CD8-positive, alpha-beta memory T cell (primary cell): ENCODE measurements at regions not wholly inside any gene's neighbourhood (a gene's known extent, or its start where the extent isn't known, plus 50 kb on each side); places are given as distances from the start of the nearest gene placed in this dataset.
"Not testable (repeated sequence)": the region's sequence is repeated elsewhere in the genome, so short reads cannot be mapped to it uniquely, and the experiment has no call there.

Experiments
- CTCF ChIA-PET: fragments of 350-600 bp; sonication (Branson Sonifier 250); formaldehyde crosslinking; loops from one replicate; lab custom pipeline; 2021; ENCODE audit warnings: antibody characterized with exemption; lab: Charles Lee
- POLR2A ChIA-PET: fragments of 350-600 bp; sonication (Branson Sonifier 250); formaldehyde crosslinking; loops from one replicate; lab custom pipeline; 2021; ENCODE audit warnings: antibody characterized with exemption; lab: Charles Lee
- DNase-seq, 5 donors: peaks; one replicate each; pipeline versions ENCODE4 v3.0.0 to v3.0.0-alpha.2; 2020 to 2022; ENCODE audit warnings: mixed read lengths in 1 of 5
- H3K27ac ChIP-seq: one replicate; pipeline ENCODE4 v1.7.0; 2013; ENCODE audit warnings: low read depth, mild to moderate bottlenecking, low read length, moderate library complexity
- H3K27me3 ChIP-seq: 2 replicates; pipeline ENCODE4 v1.7.0; 2013; ENCODE audit warnings: low read length, mild to moderate bottlenecking; ENCODE audit not compliant: insufficient read depth, poor library complexity, severe bottlenecking
- H3K36me3 ChIP-seq: 2 replicates; pipeline ENCODE4 v1.7.0; 2013; ENCODE audit warnings: mild to moderate bottlenecking, low read length, moderate library complexity; ENCODE audit not compliant: insufficient read depth
- H3K4me1 ChIP-seq: 2 replicates; pipeline ENCODE4 v1.7.0; 2013; ENCODE audit warnings: mild to moderate bottlenecking, low read length, moderate library complexity; ENCODE audit not compliant: insufficient read depth
- H3K4me3 ChIP-seq: 2 replicates; pipeline ENCODE4 v1.7.0; 2013; ENCODE audit warnings: mild to moderate bottlenecking, low read length
- H3K9me3 ChIP-seq: 2 replicates; pipeline ENCODE4 v1.7.0; 2013; ENCODE audit warnings: mild to moderate bottlenecking, low read length
- H3K27ac Mint-ChIP-seq, 8 donors: one replicate each; pipeline ENCODE4 v1.8.0; 2020 to 2021; ENCODE audit warnings: mixed read lengths in 8 of 8, mild to moderate bottlenecking in 6 of 8, inconsistent platforms in 3 of 8, moderate library complexity in 3 of 8
- H3K27me3 Mint-ChIP-seq, 2 donors: one replicate each; pipeline ENCODE4 v1.8.0; 2020 to 2021; ENCODE audit warnings: mixed read lengths in 2 of 2, mild to moderate bottlenecking in 1 of 2, moderate library complexity in 1 of 2
- H3K36me3 Mint-ChIP-seq, 3 donors: one replicate each; pipeline ENCODE4 v1.8.0; 2020 to 2021; ENCODE audit warnings: mixed read lengths in 3 of 3, inconsistent platforms in 1 of 3, mild to moderate bottlenecking in 1 of 3
- H3K4me1 Mint-ChIP-seq, 3 donors: one replicate each; pipeline ENCODE4 v1.8.0; 2020 to 2021; ENCODE audit warnings: mixed read lengths in 3 of 3, inconsistent platforms in 1 of 3, mild to moderate bottlenecking in 1 of 3
- H3K4me3 Mint-ChIP-seq, 7 donors: one replicate each; pipeline ENCODE4 v1.8.0; 2020 to 2021; ENCODE audit warnings: mixed read lengths in 7 of 7, mild to moderate bottlenecking in 6 of 7, moderate library complexity in 4 of 7, inconsistent platforms in 2 of 7
- H3K9me3 Mint-ChIP-seq, 5 donors: one replicate each; pipeline ENCODE4 v1.8.0; 2020 to 2022; ENCODE audit warnings: mixed read lengths in 5 of 5, mild to moderate bottlenecking in 3 of 5, moderate library complexity in 2 of 5, inconsistent platforms in 1 of 5

GRCh38 chr14:43003845-43004244 is 1397.2 kb downstream of the LRFN5 start:
- CTCF ChIA-PET: no interaction called here
- Histone ChIP-seq H3K27ac (no peak overlapping the region), H3K27me3 (no peaks in the 10 kb centered on the region), H3K4me1 (no peaks in the 10 kb centered on the region), H3K36me3 (no peaks in the 10 kb centered on the region), H3K9me3 (peaks cover 9% of the 10 kb centered on the region), H3K4me3 (no peak overlapping the region)
- POLR2A ChIA-PET: no interaction called here
- DNase-seq: no peak
- H3K9me3 Mint-ChIP-seq: peaks cover 21 to 44% (median 26%) of the 10 kb centered on the region in 5 donors
- no peaks in the 10 kb centered on the region for H3K27me3 Mint-ChIP-seq
- H3K4me1 Mint-ChIP-seq: no peaks in the 10 kb centered on the region
- no peaks in the 10 kb centered on the region for H3K36me3 Mint-ChIP-seq
- no peak overlapping the region for H3K27ac Mint-ChIP-seq
- no peak overlapping the region for H3K4me3 Mint-ChIP-seq

DNA sequence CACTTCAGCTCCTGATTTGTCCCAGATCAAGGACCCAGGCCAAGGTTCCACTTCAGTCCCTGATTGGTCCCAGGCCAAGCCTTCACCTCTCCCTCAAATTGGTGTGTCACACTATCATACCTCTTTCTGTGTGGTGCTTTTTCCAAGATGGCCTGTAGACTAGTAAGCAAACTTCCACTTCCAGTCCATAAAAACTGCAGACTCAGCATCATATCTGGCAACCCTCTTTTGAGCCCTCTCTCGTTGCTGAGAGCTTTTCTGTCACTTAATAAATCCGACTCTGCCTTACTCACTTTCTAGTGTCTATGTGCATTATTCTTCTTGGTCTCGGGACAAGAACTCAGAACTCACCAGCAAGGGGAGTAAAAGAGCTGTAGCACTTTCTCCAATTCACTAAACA is 1395.1 kb downstream of the LRFN5 start:
- no peaks in the 10 kb centered on the region for H3K27me3 Mint-ChIP-seq
- POLR2A ChIA-PET: no interaction called here
- H3K4me3 ChIP-seq: no peak overlapping the region

GRCh38 chr14:42994051-42994736 is 1387.5 kb downstream of the LRFN5 start:
- Mint-ChIP-seq H3K27me3 (no peaks in the 10 kb centered on the region), H3K27ac (no peak overlapping the region), H3K4me3 (no peak overlapping the region), H3K4me1 (no peaks in the 10 kb centered on the region), H3K9me3 (peaks cover 0 to 13% (median 3%) of the 10 kb centered on the region in 5 donors), H3K36me3 (no peaks in the 10 kb centered on the region)
- Histone ChIP-seq H3K36me3 (no peaks in the 10 kb centered on the region), H3K4me1 (no peaks in the 10 kb centered on the region), H3K9me3 (no peaks in the 10 kb centered on the region), H3K27me3 (no peaks in the 10 kb centered on the region), H3K27ac (no peak overlapping the region), H3K4me3 (no peak overlapping the region)
- ChIA-PET CTCF (no interaction called here), POLR2A (no interaction called here)
- DNase-seq: no peak

More for the DNA sequence above, 1395.1 kb downstream of the LRFN5 start:
- H3K4me3 Mint-ChIP-seq: no peak overlapping the region
- no peaks in the 10 kb centered on the region for H3K4me1 Mint-ChIP-seq
- peaks cover 15 to 39% (median 26%) of the 10 kb centered on the region in 5 donors for H3K9me3 Mint-ChIP-seq
- Histone ChIP-seq H3K4me1 (no peaks in the 10 kb centered on the region), H3K9me3 (peaks cover 9% of the 10 kb centered on the region), H3K27ac (no peak overlapping the region), H3K27me3 (no peaks in the 10 kb centered on the region), H3K36me3 (no peaks in the 10 kb centered on the region)
- no peak for DNase-seq
- CTCF ChIA-PET: no interaction called here
- H3K36me3 Mint-ChIP-seq: no peaks in the 10 kb centered on the region
- H3K27ac Mint-ChIP-seq: no peak overlapping the region

DNA sequence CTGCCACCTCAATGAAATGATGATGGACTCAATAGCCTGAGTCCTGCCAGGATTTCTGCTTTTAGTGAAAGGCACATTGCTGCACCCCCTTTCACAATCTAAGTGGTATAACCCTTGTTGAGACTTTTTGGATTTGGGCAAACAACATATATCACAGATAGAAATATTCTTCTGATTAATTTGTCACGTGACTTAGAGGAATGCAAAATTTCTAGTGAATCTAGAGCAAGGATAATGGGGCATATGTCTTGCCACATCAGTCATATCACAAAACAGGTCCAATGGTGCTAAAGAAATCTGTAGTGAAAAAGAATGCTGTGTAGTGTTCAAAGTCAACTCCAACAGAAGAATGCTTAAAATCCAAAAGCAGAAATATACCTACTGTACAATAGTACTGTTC is 1386.3 kb downstream of the LRFN5 start:
- Mint-ChIP-seq H3K27me3 (no peaks in the 10 kb centered on the region), H3K9me3 (peaks cover 3 to 22% (median 7%) of the 10 kb centered on the region in 5 donors), H3K36me3 (no peaks in the 10 kb centered on the region), H3K4me1 (no peaks in the 10 kb centered on the region), H3K27ac (no peak overlapping the region), H3K4me3 (no peak overlapping the region)
- POLR2A ChIA-PET: no interaction called here
- Histone ChIP-seq H3K9me3 (no peaks in the 10 kb centered on the region), H3K4me1 (no peaks in the 10 kb centered on the region), H3K27me3 (no peaks in the 10 kb centered on the region), H3K36me3 (no peaks in the 10 kb centered on the region), H3K4me3 (no peak overlapping the region), H3K27ac (no peak overlapping the region)
- CTCF ChIA-PET: no interaction called here
- no peak for DNase-seq

- no peaks in the 10 kb centered on the region for H3K4me1 Mint-ChIP-seq
- POLR2A ChIA-PET: no interaction called here
- no peak overlapping the region for H3K4me3 Mint-ChIP-seq
- H3K27ac ChIP-seq: no peak overlapping the region
- H3K36me3 Mint-ChIP-seq: no peaks in the 10 kb centered on the region
- DNase-seq: no peak
- H3K4me3 ChIP-seq: no peak overlapping the region
- H3K4me1 ChIP-seq: no peaks in the 10 kb centered on the region
- H3K36me3 ChIP-seq: no peaks in the 10 kb centered on the region
- peaks cover 1 to 16% (median 12%) of the 10 kb centered on the region in 5 donors for H3K9me3 Mint-ChIP-seq
- no peaks in the 10 kb centered on the region for H3K27me3 Mint-ChIP-seq
- CTCF ChIA-PET: no interaction called here
- H3K27me3 ChIP-seq: no peaks in the 10 kb centered on the region
- no peaks in the 10 kb centered on the region for H3K9me3 ChIP-seq
- no peak overlapping the region for H3K27ac Mint-ChIP-seq
Observed at GRCh38 chr14:42980419-42980818, 1373.7 kb downstream of the LRFN5 start.

- H3K4me1 ChIP-seq, H3K27me3 ChIP-seq, H3K27me3 Mint-ChIP-seq, POLR2A ChIA-PET, H3K9me3 Mint-ChIP-seq, H3K4me1 Mint-ChIP-seq, H3K36me3 Mint-ChIP-seq, CTCF ChIA-PET, H3K4me3 Mint-ChIP-seq, H3K9me3 ChIP-seq, H3K27ac ChIP-seq, DNase-seq, H3K27ac Mint-ChIP-seq, H3K36me3 ChIP-seq, H3K4me3 ChIP-seq: not testable (repeated sequence)
Observed at GRCh38 chr14:42973171-42973570, 1366.5 kb downstream of the LRFN5 start.

DNA sequence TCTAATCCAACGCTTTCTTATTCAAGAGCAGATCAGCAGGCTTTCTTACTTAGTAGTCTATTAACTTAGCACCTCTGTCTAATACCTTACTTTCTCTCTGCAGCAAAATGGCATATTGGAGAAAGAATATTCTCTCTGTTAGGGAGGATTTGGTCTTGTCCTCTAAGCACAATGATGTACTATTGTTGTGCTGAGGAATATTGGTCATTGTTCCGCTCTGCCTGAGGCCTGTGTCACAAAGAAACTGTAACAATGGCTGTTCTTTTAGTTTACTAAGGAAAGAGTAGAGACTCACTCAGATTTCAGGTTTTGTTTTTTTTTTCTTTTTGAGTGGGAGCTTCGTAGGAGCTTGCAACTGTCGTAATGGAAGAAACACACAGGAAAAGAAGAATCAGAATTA is 1358.8 kb downstream of the LRFN5 start:
- H3K4me1 Mint-ChIP-seq: no peaks in the 10 kb centered on the region
- no peak overlapping the region for H3K27ac ChIP-seq
- no peaks in the 10 kb centered on the region for H3K36me3 ChIP-seq
- no peak overlapping the region for H3K4me3 ChIP-seq
- ChIA-PET CTCF (no interaction called here), POLR2A (no interaction called here)
- no peaks in the 10 kb centered on the region for H3K9me3 ChIP-seq
- peaks cover 2 to 19% (median 5%) of the 10 kb centered on the region in 5 donors for H3K9me3 Mint-ChIP-seq
- H3K36me3 Mint-ChIP-seq: peaks cover 0 to 1% (median 0%) of the 10 kb centered on the region in 3 donors
- no peaks in the 10 kb centered on the region for H3K27me3 ChIP-seq
- no peak overlapping the region for H3K4me3 Mint-ChIP-seq
- DNase-seq: no peak
- no peaks in the 10 kb centered on the region for H3K27me3 Mint-ChIP-seq
- no peak overlapping the region for H3K27ac Mint-ChIP-seq
- H3K4me1 ChIP-seq: no peaks in the 10 kb centered on the region

DNA sequence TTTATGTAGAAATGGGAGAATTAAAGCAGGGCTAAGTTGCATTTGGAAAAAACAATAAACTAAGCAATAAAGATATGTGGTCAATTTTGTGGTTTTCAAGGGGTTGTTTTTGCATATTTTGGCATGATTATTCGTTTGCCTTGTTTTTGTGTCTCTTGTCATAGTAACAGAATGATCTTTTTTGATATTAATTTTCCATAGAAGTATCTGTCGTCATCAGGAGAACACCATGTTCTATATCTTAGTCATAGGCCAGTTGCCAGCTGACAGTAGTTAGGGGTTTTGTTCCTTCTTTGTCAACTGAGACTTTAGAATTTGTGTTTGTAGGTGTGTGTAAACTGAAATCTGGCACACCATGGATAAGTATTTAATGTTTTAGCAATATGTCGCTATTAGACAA is 1354.8 kb downstream of the LRFN5 start:
- no peaks in the 10 kb centered on the region for H3K27me3 Mint-ChIP-seq
- Histone ChIP-seq H3K4me3 (no peak overlapping the region), H3K9me3 (no peaks in the 10 kb centered on the region), H3K4me1 (no peaks in the 10 kb centered on the region), H3K36me3 (no peaks in the 10 kb centered on the region), H3K27me3 (no peaks in the 10 kb centered on the region), H3K27ac (no peak overlapping the region)
- H3K4me3 Mint-ChIP-seq: no peak overlapping the region
- H3K4me1 Mint-ChIP-seq: no peaks in the 10 kb centered on the region
- ChIA-PET CTCF (no interaction called here), POLR2A (no interaction called here)
- peaks cover 4 to 21% (median 5%) of the 10 kb centered on the region in 5 donors for H3K9me3 Mint-ChIP-seq
- no peak for DNase-seq
- no peaks in the 10 kb centered on the region for H3K36me3 Mint-ChIP-seq
- H3K27ac Mint-ChIP-seq: no peak overlapping the region
